GM19240 (cell line): ENCODE measurements at regions not wholly inside any gene's neighbourhood (a gene's known extent, or its start where the extent isn't known, plus 50 kb on each side); places are given as distances from the start of the nearest gene placed in this dataset.

Experiments used
- DNase-seq: peaks from one replicate; pipeline ENCODE4 v3.0.0; 2011; ENCODE audit warnings: low spot score; ENCODE audit not compliant: insufficient read length

DNA sequence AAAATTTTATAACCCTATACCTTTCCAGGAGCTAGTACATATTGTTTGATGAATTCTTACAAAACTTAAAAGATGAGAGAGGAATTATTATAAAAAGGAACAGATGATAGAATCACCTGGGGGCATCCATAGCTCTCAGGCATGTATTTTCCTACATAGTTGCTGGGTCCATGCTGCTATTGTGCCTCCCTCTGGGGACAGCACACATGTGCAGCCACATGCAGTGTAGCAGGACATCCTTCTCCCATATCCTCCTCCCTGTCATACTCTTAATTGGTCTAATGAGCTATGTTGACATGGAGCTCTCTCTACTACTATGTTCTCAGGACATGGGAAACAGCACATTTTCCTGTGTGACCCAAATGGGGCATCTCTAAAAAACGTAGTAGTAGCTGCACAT, 898.2 kb upstream of the MAP3K7 start:
- DNase-seq: no peak

DNA sequence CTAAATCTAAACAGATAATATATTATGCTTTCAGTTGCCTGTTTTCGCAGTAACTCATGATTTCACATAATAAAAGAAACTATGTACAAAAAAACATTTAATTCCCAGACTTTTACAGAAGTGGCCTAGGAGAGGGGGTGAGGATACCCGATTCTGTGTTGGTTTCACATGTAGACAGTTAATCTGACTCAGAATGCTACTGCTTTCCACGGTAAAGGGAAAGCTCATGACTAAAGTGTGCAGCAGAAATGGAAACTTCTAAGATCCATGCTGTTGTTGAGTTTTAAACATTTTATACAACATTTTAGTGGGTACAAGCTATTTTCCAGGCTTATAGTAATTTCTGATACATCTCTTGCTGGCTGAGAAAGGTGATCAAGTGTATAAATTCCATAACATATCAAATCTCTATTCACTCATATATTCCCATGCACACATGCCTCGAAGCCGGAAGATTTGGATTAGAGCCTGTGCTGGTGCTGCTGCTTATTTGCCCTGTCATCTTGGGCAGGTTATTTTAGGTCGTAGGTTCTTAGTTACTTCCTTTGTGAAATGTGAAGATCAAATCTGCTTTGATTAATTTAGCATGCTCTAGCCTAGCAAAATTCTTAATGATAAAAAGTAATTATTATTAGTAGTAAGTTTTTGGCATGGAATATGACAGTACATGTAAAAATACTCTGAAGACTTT, 896.7 kb upstream of the MAP3K7 start:
- DNase-seq: no peak

DNA sequence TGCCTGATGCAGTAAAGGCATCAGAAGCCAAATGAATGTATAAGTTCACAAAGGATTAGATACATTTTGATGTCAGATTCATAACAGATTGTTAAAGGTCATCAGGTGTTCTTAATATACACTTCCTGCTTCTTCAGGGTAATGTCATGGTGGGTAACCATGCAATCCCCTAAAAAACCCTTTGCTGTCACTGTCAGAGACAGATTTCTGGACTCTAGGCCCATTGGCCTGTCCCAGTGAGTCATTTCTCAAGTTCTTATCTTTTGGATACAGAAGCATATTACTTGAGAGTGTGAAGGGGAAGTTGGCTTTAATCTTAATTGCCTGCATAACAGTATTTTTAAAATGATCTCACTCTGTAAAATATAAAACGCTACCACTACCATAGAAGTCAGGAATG, 895.6 kb upstream of the MAP3K7 start:
- no peak for DNase-seq

DNA sequence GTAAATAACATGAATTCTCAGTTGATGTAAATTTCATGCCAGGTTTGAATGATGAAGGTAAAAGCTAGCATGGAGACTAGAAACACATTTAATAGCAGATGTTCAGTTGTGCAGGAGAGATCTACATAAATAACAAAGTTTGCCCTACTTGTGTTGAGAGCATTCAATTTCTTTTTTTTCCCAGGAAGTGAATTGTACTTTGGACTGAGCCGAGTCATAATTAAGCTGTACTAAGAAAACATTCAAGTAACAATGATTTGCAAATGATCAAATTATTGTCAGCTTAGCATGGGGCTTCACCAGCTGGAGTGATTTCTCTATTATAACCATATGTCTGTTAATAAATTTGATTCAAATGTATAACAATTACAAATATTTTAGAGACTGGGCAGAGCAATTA, 893.5 kb upstream of the MAP3K7 start:
- no peak for DNase-seq

DNA sequence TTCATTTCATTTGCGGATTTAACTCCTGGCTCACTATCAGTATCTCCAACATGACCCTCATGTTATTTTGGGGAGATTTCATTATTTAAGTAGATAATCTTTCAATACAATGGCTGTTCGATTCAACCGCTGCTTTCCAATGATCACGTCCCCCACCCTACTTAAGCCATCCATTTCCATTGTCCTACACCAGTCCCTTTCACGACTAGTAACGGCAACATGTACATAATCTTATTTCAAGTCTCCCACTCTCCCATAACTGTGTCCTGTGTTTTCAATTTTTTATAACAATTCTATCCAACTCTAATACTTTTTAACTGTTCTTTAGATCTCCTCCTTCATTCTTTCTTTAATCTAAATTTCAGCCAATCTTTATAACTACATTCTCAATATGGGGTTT, 890.8 kb upstream of the MAP3K7 start:
- DNase-seq: no peak

DNA sequence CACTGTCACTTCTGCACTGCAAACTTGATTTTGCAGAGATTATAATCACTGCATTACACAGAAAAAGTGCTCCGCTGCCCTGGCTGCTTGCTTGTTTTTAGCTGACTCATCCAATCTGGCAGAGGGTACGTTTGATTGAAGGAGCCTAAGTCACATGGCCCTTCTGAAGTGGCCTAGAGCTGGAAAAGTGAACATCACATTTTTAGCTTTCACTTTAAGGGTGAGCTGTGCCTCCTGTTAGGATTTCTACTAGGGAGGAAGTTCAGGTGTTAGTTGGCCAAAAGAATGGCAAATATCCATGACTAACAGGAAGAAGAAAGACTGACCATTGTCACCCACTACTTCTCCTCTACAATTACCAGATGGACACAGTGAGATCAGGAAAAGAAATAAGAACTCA, 889.1 kb upstream of the MAP3K7 start:
- no peak for DNase-seq

GRCh38 chr6:91465393-91465792, 878.5 kb upstream of the MAP3K7 start:
- no peak for DNase-seq

DNA sequence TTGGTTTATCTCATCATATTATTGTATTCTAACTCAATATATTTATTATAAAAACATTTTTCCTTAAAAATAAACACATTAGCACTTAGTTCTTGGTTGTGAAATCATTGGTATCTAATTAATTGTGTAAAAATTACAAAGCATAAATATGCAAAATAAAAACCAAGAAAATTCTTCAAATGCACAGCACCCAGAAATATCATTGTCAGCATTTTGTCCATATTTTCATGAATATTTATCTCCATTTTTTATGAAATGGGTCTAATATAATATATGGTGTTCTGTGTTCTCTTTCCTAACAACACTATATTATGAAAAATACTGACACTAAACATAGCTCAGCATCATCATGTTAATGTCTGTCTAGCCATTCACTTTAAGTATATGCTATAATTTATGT, 877.8 kb upstream of the MAP3K7 start:
- DNase-seq: no peak

DNA sequence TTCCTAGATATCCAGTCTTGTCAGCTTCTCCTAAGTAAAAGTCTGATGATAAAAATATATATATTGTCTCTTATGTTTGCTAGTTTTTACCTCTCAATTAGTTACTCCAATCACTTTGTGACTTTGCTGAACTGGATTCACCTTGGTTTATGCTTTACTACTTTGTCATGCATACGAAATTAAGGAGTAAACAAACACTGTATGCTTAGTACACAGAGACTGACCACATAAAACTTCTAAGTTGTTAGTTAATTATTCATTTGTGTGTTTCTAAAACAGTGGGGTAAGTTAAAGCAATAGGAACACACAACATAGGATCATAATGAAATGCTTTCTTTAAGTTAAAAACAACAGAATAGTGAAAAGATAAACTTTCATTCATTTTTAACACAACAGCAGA, 877.3 kb upstream of the MAP3K7 start:
- no peak for DNase-seq

GRCh38 chr6:91462241-91462640, 875.4 kb upstream of the MAP3K7 start:
- no peak for DNase-seq

- no peak for DNase-seq
These were observed 866.5 kb upstream of the MAP3K7 start for GRCh38 chr6:91453224-91453878.

DNA sequence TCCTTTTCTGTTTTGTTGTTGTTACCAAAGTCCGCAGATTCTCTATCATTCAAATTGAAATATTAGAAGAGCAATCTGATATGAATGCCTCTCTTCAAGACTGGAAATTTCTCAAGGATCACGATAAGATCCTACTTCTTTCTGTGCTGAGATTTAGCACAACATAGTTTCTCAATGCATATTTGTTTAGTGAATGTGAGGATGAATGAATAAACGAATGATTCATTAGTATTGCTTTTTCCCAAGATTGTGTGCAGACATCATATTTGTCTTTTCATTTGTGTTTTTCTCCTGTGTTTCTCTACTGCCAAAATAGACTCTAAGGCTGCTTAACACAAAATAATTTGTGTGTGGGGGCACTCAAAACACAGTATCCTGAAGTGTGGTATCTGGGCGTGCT, 862.7 kb upstream of the MAP3K7 start:
- DNase-seq: no peak

DNA sequence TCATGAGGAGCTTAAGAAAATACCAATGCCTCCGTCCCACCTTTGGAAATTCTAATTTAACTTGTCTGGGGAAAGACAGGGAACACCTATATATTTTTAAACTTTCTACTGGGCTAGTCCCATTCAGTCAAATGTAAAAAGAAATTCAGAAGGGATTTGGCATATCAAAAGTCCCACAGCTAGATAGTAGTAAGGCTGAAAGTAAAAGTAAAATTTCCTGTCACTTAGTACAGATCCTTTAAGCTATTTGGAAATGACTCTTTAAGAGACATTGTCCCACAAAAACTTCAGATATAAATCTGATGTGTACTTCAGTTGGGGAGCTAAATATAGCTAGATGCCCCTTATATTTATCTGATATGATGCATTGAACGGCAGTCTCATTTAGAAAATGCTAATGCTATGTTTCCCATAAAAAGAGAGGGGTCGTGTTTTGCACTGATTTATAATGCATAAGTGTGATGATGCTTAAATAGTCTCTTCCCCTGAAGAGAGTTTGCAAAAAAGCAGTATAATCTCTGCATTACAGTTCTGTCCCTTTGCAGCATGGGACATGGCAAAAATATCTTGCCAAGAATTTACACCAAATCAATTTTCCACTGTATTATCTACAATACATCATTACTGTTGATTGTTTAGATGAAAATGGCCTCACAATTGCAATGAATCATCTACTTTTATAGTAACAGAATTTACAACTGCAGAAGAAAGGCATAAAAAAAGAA, 860.8 kb upstream of the MAP3K7 start:
- no peak for DNase-seq

DNA sequence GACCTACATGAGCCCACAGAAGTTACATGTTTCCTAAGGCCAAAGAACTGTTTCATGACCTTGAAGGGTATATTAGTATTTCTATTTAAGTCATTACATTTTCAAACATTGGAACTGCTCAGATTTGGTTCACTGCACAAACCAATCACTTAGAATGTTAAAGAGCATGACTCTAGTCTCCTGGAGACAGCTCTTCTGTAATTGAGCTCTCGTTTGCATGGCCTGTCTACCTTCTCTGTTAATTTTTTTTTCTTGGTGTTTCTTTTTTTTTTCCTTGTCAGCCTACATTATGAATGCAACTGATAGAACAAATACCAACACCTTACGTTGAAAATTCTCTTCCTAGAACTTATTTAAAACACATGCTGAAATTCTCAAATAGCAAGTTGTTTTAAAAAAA, 860.2 kb upstream of the MAP3K7 start:
- DNase-seq: no peak

DNA sequence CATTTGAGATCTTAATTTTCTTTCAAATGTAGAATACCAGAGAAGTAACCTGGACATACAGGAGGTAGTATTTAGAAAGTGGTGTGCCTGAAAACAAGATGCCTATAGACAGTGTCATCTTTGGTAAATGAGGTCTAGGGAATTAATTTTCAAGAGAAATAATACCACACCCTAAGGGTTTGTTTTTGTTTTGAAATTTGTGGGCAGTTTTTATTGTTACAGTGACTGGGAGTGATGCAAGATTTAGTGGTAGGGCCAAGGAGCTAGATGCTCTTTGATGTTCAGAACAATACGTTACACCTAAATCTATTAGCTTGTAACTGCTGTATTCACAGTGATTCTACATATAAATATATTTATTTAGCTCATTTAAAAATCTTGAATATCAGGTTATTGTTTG, 856.5 kb upstream of the MAP3K7 start:
- DNase-seq: no peak

DNA sequence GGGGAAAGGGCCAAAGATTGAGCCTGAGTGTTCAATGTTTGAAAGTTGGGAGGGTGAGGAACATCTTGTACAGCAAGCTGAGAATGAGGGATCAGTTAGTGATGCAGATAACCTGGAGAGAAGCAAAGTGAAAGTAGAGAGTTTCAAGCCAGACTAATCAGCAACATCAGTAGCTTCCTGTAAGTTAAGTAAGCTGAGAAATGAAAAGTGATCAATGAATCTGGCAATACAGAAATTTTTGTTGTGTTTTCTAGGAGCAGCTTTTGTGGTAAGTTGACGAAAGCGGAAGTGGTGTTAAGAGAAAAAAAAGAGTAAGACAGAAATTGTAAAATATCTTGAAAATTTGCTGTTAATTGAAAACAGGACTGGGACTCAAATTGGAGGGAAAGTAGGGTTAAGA, 855.5 kb upstream of the MAP3K7 start:
- no peak for DNase-seq

DNA sequence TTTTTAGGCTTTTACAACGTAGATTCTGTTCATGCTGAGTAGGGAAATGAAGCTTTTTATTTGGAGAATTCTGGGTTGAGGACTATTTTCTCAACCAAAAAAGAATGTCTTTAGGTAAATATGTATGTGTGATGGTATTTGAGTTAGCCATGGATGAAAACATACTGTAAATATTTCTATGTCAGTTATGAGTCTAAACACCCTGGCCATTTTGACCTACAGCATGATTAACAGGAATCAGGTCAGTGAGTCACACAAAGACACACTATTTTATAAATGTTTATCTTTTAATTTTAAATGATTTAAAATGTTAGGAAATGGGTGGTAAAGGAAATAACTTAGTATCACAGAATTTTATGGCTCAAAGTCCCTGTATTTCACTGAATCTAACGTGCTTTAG, 851.7 kb upstream of the MAP3K7 start:
- no peak for DNase-seq

GRCh38 chr6:91437315-91437729, 850.5 kb upstream of the MAP3K7 start:
- no peak for DNase-seq

DNA sequence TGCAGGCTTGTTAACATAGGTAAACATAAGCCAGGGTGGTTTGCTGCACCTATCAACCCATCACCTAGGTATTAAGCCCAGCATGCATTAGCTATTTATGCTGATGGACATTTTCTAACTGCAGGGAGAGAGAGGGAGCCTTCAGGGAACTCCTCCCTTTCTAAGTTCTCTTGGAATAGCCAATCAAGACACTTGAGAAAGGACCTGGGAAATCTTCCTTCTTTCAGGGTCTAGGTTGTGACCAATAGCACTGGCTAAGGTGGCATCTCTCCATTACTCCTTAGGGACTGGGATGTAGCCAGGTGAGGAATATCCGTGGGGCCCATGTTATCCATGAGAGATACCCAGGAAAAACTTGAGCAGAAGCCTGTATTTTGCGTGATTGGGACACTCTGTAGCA, 849.6 kb upstream of the MAP3K7 start:
- no peak for DNase-seq

DNA sequence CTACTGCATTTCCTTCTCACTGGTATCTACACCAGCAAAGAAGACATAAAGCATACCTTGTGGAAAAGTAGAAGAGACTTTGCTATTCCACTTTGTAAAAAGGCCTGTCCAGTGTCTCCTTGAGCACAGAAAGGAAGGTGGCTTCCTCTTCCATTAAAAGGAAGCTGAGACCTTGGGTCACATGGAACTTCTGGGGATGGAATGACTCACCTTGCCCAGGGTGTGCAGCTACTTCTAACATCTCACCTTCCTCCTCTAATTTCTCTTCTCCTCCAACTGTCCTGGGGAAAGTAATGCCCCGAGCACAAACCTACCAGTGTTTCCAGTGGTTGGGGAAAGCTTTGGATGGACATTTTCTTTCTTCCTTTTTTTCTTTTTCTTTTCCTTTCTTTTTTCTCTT, 848.8 kb upstream of the MAP3K7 start:
- DNase-seq: no peak

- DNase-seq: no peak
These were observed 847.7 kb upstream of the MAP3K7 start for GRCh38 chr6:91434576-91434975.

DNA sequence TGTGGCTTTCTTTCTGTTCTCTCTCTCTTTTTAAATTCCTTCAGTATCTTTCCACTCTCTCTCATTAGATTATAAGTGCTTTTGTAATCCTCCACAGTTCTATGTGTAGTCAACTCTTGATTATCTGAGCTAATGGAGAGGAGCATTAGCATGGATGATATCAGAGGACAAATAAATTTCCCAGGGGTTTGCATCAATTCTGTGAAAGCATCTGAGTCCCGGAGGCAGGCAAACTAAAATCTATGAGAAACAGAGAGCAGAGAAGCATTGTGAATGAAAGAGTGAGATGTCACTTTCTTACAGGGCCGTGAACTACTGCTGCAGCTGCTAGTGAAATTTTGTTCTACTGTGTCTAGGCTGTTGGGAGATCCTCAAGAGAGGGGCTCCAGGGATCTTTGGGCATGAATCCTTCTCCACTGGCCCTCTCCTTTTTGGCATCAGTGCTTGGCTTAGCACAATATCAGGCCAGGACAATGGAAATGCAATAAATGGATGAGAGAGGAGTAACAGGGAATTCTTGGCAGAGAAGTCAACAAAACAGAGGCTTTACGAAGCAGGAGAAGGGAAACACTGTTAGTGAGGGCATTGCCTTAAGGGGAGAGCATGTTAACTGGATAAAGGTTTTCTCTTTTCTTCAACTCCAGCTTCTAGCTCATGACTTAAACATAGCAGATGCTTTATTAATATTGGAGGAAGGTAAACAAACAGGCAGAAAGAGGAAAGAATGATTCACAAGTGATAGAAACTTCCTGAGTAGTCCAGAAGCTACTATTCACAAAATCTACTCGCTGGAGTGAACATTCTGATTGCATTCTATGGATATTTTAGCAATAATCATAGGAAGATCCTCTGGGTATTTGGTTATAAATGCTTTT, 847.0 kb upstream of the MAP3K7 start:
- DNase-seq: no peak
